H1 (cell line): ENCODE measurements at regions not wholly inside any gene's neighbourhood (a gene's known extent, or its start where the extent isn't known, plus 50 kb on each side); places are given as distances from the start of the nearest gene placed in this dataset.

Experiments
- CTCF ChIA-PET: fragments of 300-600 bp; sonication (Branson Sonifier 250); formaldehyde crosslinking; loops from one replicate; lab custom pipeline; 2021; ENCODE audit not compliant: partially characterized antibody; lab: Charles Lee
- POLR2A ChIA-PET: fragments of 300-600 bp; sonication (Branson Sonifier 250); formaldehyde crosslinking; loops from one replicate; lab custom pipeline; 2021; ENCODE audit warnings: inconsistent platforms; ENCODE audit not compliant: partially characterized antibody; lab: Charles Lee
- DNase-seq, 2 experiments: peaks; one replicate each; pipeline versions ENCODE4 v3.0.0 to v3.0.0-alpha.2; 2010 to 2022; ENCODE audit warnings: low spot score in 2 of 2, low read depth in 1 of 2, mixed read lengths in 1 of 2
- FAIRE-seq: peaks from 2 replicates; lab custom pipeline; 2011; peaks lifted over from hg19 to GRCh38; lab: Jason Lieb, UNC
- H2AFZ ChIP-seq: 2 replicates; pipeline ENCODE4 v1.8.1; 2012; ENCODE audit warnings: low read length, inconsistent platforms
- H2AK5ac ChIP-seq: 2 replicates; pipeline ENCODE4 v1.6.1; 2013; ENCODE audit warnings: low read depth, low read length
- H2BK120ac ChIP-seq: replicated peaks from 2 replicates; pipeline ENCODE3; 2013; ENCODE audit warnings: low read depth, low read length, inconsistent platforms
- H2BK12ac ChIP-seq: 2 replicates; pipeline ENCODE4 v1.6.1; 2013; ENCODE audit warnings: low read depth, low read length
- H2BK15ac ChIP-seq: 2 replicates; pipeline ENCODE4 v1.6.1; 2013; ENCODE audit warnings: low read length
- H2BK20ac ChIP-seq: 2 replicates; pipeline ENCODE4 v1.6.1; 2013; ENCODE audit warnings: low read length
- H2BK5ac ChIP-seq: 2 replicates; pipeline ENCODE4 v1.6.1; 2013; ENCODE audit warnings: low read depth, low read length
- H3K14ac ChIP-seq: 2 replicates; pipeline ENCODE4 v1.6.1; 2013; ENCODE audit warnings: inconsistent platforms; ENCODE audit not compliant: insufficient read length
- H3K18ac ChIP-seq: 2 replicates; pipeline ENCODE4 v1.6.1; 2013; ENCODE audit warnings: low read length; ENCODE audit errors: extremely low read depth
- H3K23ac ChIP-seq: 2 replicates; pipeline ENCODE4 v1.6.1; 2013; ENCODE audit warnings: inconsistent platforms; ENCODE audit not compliant: insufficient read length
- H3K23me2 ChIP-seq: 2 replicates; pipeline ENCODE4 v1.6.1; 2013; ENCODE audit warnings: low read depth, low read length
- H3K27ac ChIP-seq: 2 replicates; pipeline ENCODE4 v1.6.1; 2011; ENCODE audit warnings: low read depth, low read length, inconsistent platforms
- H3K27me3 ChIP-seq, 4 experiments: replicated peaks in 1 of 4; 1 replicate in 1 of 4; 2 replicates in 3 of 4; pipeline versions ENCODE4 v1.6.1 to v1.8.1; 2011 to 2013; ENCODE audit warnings: low read length in 3 of 4, mild to moderate bottlenecking in 3 of 4, inconsistent platforms in 2 of 4, mixed read lengths in 2 of 4, moderate library complexity in 1 of 4; ENCODE audit not compliant: control insufficient read depth in 3 of 4, insufficient read depth in 3 of 4; ENCODE audit errors: extremely low read depth in 1 of 4
- H3K36me3 ChIP-seq, 4 experiments: 2 replicates each; pipeline versions ENCODE4 v1.6.1 to v1.8.1; 2011 to 2013; ENCODE audit warnings: mild to moderate bottlenecking in 4 of 4, low read length in 3 of 4, moderate library complexity in 2 of 4, control low read depth in 1 of 4, inconsistent platforms in 1 of 4; ENCODE audit not compliant: insufficient read depth in 4 of 4, control insufficient read depth in 2 of 4
- H3K4ac ChIP-seq: replicated peaks from 2 replicates; pipeline ENCODE3; 2013; ENCODE audit warnings: low read length, low read depth, mixed read lengths, inconsistent platforms; ENCODE audit not compliant: insufficient read length
- H3K4me1 ChIP-seq, 4 experiments: replicated peaks in 1 of 4; 1 replicate in 1 of 4; 2 replicates in 3 of 4; pipeline versions ENCODE4 v1.6.1 to v1.8.1; 2011 to 2013; ENCODE audit warnings: low read length in 3 of 4, inconsistent platforms in 2 of 4, mixed read lengths in 1 of 4; ENCODE audit not compliant: insufficient read depth in 4 of 4, control insufficient read depth in 3 of 4
- H3K4me2 ChIP-seq, 2 experiments: 2 replicates each; pipeline versions ENCODE4 v1.6.1 to v1.8.1; 2011 to 2013; ENCODE audit warnings: low read depth in 2 of 2, low read length in 2 of 2, control low read depth in 1 of 2, inconsistent platforms in 1 of 2, mild to moderate bottlenecking in 1 of 2; ENCODE audit not compliant: insufficient read depth in 1 of 2
- H3K4me3 ChIP-seq, 4 experiments: fragments of 200-600, 300-600 bp in 1 of 4; sonication (generic), shearing (Covaris generic), sonication (Bioruptor Twin) in 1 of 4; 2 replicates each; pipeline versions ENCODE4 v1.5.1 to v1.8.1; 2011 to 2016; ENCODE audit warnings: low read length in 4 of 4, low read depth in 3 of 4, control low read depth in 2 of 4, inconsistent platforms in 2 of 4, mild to moderate bottlenecking in 2 of 4, mixed read lengths in 1 of 4, moderate library complexity in 1 of 4; ENCODE audit not compliant: insufficient read depth in 2 of 4; ENCODE audit errors: extremely low read depth in 1 of 4
- H3K56ac ChIP-seq: replicated peaks from 2 replicates; pipeline ENCODE3; 2013; ENCODE audit warnings: low read depth, mild to moderate bottlenecking, mixed read lengths, low read length, inconsistent platforms; ENCODE audit not compliant: insufficient read length
- H3K79me1 ChIP-seq: 2 replicates; pipeline ENCODE4 v1.6.1; 2013; ENCODE audit warnings: low read depth, low read length, control low read depth
- H3K79me2 ChIP-seq, 2 experiments: 2 replicates each; pipeline versions ENCODE4 v1.6.1 to v1.8.1; 2012 to 2013; ENCODE audit warnings: low read length in 2 of 2, mild to moderate bottlenecking in 2 of 2, inconsistent platforms in 1 of 2; ENCODE audit not compliant: insufficient read depth in 2 of 2, control insufficient read depth in 1 of 2
- H3K9ac ChIP-seq, 4 experiments: replicated peaks in 1 of 4; 1 replicate in 1 of 4; 2 replicates in 3 of 4; pipeline versions ENCODE4 v1.6.1 to v1.8.1; 2011 to 2013; ENCODE audit warnings: low read depth in 3 of 4, low read length in 3 of 4, control low read depth in 2 of 4, mild to moderate bottlenecking in 2 of 4, moderate library complexity in 2 of 4, inconsistent platforms in 1 of 4; ENCODE audit errors: extremely low read depth in 1 of 4
- H3K9me3 ChIP-seq, 2 experiments: 2 replicates each; pipeline versions ENCODE4 v1.6.1 to v1.8.1; 2012 to 2013; ENCODE audit warnings: mild to moderate bottlenecking in 2 of 2, moderate library complexity in 2 of 2, control low read depth in 1 of 2, inconsistent platforms in 1 of 2, low read depth in 1 of 2, low read length in 1 of 2, mixed read lengths in 1 of 2; ENCODE audit not compliant: insufficient read depth in 2 of 2
- H4K20me1 ChIP-seq, 2 experiments: replicated peaks in 1 of 2; 2 replicates each; pipeline versions ENCODE3 to v1.8.1; 2011 to 2013; ENCODE audit warnings: inconsistent platforms in 2 of 2, low read length in 2 of 2, mild to moderate bottlenecking in 1 of 2; ENCODE audit not compliant: insufficient read depth in 2 of 2, control insufficient read depth in 1 of 2
- H4K5ac ChIP-seq: 2 replicates; pipeline ENCODE4 v1.6.1; 2013; ENCODE audit warnings: low read length, low read depth, mixed read lengths, inconsistent platforms; ENCODE audit not compliant: insufficient read length
- H4K8ac ChIP-seq: 2 replicates; pipeline ENCODE4 v1.8.0; 2013; ENCODE audit warnings: mild to moderate bottlenecking, moderate library complexity, low read length, inconsistent platforms; ENCODE audit not compliant: insufficient read depth; ENCODE audit errors: extremely low read depth
- H4K91ac ChIP-seq: replicated peaks from 2 replicates; pipeline ENCODE3; 2013; ENCODE audit warnings: low read length, mixed read lengths, inconsistent platforms; ENCODE audit not compliant: insufficient read length
- BRCA1 ChIP-seq: IDR thresholded peaks from 2 replicates; pipeline ENCODE4 v1.6.1; 2012; ENCODE audit warnings: low read depth, low read length, improper control_type of control experiment
- CHD2 ChIP-seq: IDR thresholded peaks from 2 replicates; pipeline ENCODE4 v1.6.1; 2012; ENCODE audit warnings: low read length, improper control_type of control experiment
- CTBP2 ChIP-seq: IDR thresholded peaks from 2 replicates; pipeline ENCODE4 v1.7.0; 2011; ENCODE audit warnings: borderline replicate concordance, mild to moderate bottlenecking, moderate library complexity, mixed read lengths, low read length; ENCODE audit not compliant: insufficient read depth, insufficient read length
- E2F6 ChIP-seq: IDR thresholded peaks from 2 replicates; pipeline ENCODE4 v1.6.1; 2012; ENCODE audit warnings: inconsistent platforms
- EZH2 ChIP-seq: fragments of 200-600 bp; sonication (generic); IDR thresholded peaks from 2 replicates; pipeline ENCODE4 v1.7.1; 2012; ENCODE audit warnings: low read depth, mild to moderate bottlenecking, moderate library complexity, low read length, inconsistent platforms; ENCODE audit not compliant: severe bottlenecking
- KDM4A ChIP-seq: IDR thresholded peaks from one replicate; pipeline ENCODE4 v1.7.1; 2012; ENCODE audit warnings: low read depth, mild to moderate bottlenecking, moderate library complexity, low read length, inconsistent platforms; ENCODE audit not compliant: severe bottlenecking
- NRF1 ChIP-seq: IDR thresholded peaks from 2 replicates; pipeline ENCODE4 v1.6.1; 2011; ENCODE audit warnings: mild to moderate bottlenecking, low read depth, low read length, improper control_type of control experiment
- RFX5 ChIP-seq: IDR thresholded peaks from 2 replicates; pipeline ENCODE4 v1.6.1; 2011; ENCODE audit warnings: low read depth, low read length, improper control_type of control experiment, borderline replicate concordance
- SIX5 ChIP-seq: IDR thresholded peaks from 2 replicates; pipeline ENCODE4 v1.6.1; 2011; ENCODE audit warnings: mild to moderate bottlenecking, low read depth, low read length
- SP1 ChIP-seq: IDR thresholded peaks from 2 replicates; pipeline ENCODE4 v1.6.1; 2011; ENCODE audit warnings: low read depth, low read length
- SUZ12 ChIP-seq: fragments of 200-600 bp; sonication (generic); IDR thresholded peaks from 2 replicates; pipeline ENCODE4 v1.6.1; 2012; ENCODE audit warnings: mild to moderate bottlenecking, inconsistent platforms, low read length, moderate library complexity, mixed read lengths
- TAF1 ChIP-seq: IDR thresholded peaks from 2 replicates; pipeline ENCODE4 v1.6.1; 2011; ENCODE audit warnings: mild to moderate bottlenecking, low read depth, low read length
- TCF12 ChIP-seq: IDR thresholded peaks from 2 replicates; pipeline ENCODE4 v1.6.1; 2011; ENCODE audit warnings: low read depth, mild to moderate bottlenecking, low read length
- WGBS, 2 experiments: shearing (Covaris generic) in 1 of 2; methylation state at CpG; one replicate each; pipeline versions ENCODE4 v1.1.6 to v1.1.7; 2013 to 2015; ENCODE audit warnings: low lambda C conversion rate in 2 of 2, mixed read lengths in 2 of 2, inconsistent platforms in 1 of 2, low coverage in 1 of 2, missing lambda C conversion rate in 1 of 2; ENCODE audit not compliant: insufficient replicate concordance in 2 of 2, insufficient coverage in 1 of 2, insufficient read length in 1 of 2; ENCODE audit errors: extremely low coverage in 1 of 2, missing lambda C conversion rate in 1 of 2; 5-methylcytosine and 5-hydroxymethylcytosine counted together

- Histone ChIP-seq H3K9me3 (no peaks in the 10 kb centered on the region), H3K79me1 (no peaks in the 10 kb centered on the region), H2BK20ac (no peak overlapping the region), H3K9ac (no peak overlapping the region), H3K4ac (no peak overlapping the region), H2BK12ac (no peak overlapping the region), H3K23ac (no peak overlapping the region), H3K4me1 (no peaks in the 10 kb centered on the region), H3K27ac (no peak overlapping the region), H3K4me2 (no peak overlapping the region), H3K36me3 (peaks cover 0 to 4% (median 2%) of the 10 kb centered on the region in 4 experiments; a peak in 3 of 8 replicates), H2BK5ac (no peak overlapping the region), H3K23me2 (no peaks in the 10 kb centered on the region), H3K79me2 (no peaks in the 10 kb centered on the region), H4K8ac (no peak overlapping the region), H3K4me3 (no peak overlapping the region), H2BK120ac (no peak overlapping the region), H2AK5ac (no peak overlapping the region), H3K27me3 (no peaks in the 10 kb centered on the region), H2BK15ac (no peak overlapping the region), H3K14ac (no peak overlapping the region), H4K5ac (no peak overlapping the region), H4K91ac (no peak overlapping the region), H3K56ac (no peak overlapping the region), H2AFZ (no peak overlapping the region), H3K18ac (no peak overlapping the region), H4K20me1 (no peaks in the 10 kb centered on the region)
- 96% methylated on average over 2 of the region's 2 CpGs; no CpG with 5 or more reads in 1 of the 2 experiments for WGBS, 2 experiments
- POLR2A ChIA-PET = interaction anchor here (0.6 kb wide), 1 partner anchor 20 kb away, joined by 3 read pairs; no protein-coding TSS in a partner anchor
- CTCF ChIA-PET = no interaction called here
- TF ChIP-seq BRCA1 = no peak
- TF ChIP-seq TCF12 = no peak
- TF ChIP-seq SUZ12 = no peak
- no peak for TF ChIP-seq TAF1
- no peak for TF ChIP-seq NRF1
- TF ChIP-seq RFX5 = no peak
- TF ChIP-seq E2F6 = no peak
- no peak for TF ChIP-seq CTBP2
- TF ChIP-seq SIX5 = no peak
- no peak for TF ChIP-seq CHD2
- TF ChIP-seq KDM4A = no peak
- TF ChIP-seq SP1 = no peak
- no peak for TF ChIP-seq EZH2
- FAIRE-seq (no peak), DNase-seq (no peak)
These were observed 70.0 kb upstream of the RAB40AL start for GRCh38 chrX:102866981-102867656.
